NCI-H82 (cell line): ENCODE measurements at regions not wholly inside any gene's neighbourhood (a gene's known extent, or its start where the extent isn't known, plus 50 kb on each side); places are given as distances from the start of the nearest gene placed in this dataset.

ENCODE experiments used
- DNase-seq: peaks from one replicate; lab custom pipeline; 2025; lab: John Stamatoyannopoulos, UW

DNA sequence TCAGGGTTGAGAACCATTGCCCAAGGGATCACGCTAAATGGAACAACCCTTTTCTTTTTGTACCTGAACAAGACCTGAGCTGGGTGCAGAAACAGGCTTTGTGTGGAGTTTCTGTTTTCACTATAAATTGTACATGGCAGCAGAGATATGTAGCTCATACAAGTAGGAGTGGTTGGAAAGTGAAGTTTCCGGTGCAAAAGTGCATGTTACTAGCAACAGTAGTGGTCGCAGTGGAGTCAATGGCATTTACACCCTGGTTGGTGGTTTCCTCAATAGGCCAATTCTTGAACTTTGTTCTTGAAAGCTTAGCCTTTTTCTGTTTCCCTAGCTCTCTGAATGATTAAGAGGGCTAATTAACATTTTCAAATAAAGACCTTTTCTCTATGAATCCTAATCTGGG is 170.7 kb downstream of the NEBL start:
- DNase-seq = no peak

DNA sequence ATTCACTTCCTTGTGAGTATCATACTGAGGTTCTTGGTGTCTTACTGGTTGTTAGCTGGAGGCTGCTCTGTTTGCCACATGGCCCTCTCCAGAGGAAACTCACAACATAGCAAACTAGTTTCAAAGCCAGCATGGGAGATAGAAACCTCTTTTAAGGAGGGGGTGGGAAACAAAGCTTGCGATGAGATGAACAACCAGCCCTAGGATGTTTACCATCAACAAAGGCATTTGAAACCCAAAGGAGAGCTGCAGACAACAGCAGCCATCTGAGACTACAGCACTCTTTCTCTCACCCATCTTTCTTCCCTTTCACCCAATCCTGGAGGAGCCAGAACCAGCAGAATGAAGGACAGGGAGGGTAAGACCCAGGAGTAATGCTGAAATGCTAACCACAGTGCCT is 182.1 kb downstream of the NEBL start:
- no peak for DNase-seq

DNA sequence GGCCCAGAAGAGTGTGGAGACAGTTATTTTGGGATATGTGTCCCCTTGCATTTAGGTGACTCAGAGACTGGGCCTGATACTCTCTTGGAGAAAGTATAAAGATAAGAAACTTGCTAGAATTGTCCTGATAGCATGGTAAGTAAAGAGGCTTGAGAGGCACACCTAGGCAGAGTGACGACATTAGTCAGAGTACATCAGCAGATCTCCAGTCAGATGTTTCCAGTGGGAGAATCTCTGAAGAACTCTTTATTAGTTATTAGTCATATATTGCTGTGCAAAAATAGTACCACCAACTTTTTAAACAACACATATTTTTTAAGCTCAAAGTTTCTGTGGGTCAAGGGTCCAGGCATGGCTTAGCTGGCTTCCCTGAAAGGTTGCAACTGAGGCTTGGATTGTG is 182.6 kb downstream of the NEBL start:
- DNase-seq = no peak

DNA sequence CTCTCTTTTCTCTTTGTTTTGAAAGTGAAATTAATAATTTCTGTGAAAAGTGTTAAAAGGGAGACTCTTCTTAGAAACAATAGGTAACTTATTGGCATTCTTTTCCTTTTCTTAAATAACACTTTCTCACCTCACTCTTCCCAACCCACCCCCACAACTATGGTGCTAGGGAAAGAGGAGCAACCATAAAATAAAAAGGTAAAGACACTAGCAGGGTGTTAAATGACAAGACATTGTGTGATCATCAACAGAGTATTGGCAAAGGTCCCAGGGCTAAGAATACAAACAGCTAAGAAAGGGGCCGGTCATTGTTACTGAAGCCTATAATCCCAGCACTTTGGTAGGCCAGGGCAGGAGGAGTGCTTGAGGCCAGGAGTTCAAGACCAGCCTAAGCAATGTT is 183.7 kb downstream of the NEBL start:
- no peak for DNase-seq

DNA sequence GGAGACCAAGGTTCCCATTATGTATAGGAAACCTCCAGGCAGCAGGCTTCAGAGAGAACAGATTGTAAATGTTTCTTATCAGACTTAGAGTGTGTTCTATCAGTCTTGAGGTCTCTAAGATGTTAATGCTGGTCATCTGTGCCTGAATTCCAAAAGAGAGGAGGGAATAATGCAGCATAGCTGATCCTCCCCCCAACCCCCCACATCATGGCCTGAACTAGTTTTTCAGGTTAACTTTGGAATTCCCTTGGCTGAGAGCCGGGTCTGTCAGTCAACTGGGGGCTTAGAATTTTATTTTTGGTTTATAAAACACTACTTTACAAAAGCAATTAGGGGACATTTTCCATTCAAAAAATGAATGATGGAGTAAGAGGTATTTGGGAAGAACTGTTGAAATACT is 184.3 kb downstream of the NEBL start:
- DNase-seq = no peak

DNA sequence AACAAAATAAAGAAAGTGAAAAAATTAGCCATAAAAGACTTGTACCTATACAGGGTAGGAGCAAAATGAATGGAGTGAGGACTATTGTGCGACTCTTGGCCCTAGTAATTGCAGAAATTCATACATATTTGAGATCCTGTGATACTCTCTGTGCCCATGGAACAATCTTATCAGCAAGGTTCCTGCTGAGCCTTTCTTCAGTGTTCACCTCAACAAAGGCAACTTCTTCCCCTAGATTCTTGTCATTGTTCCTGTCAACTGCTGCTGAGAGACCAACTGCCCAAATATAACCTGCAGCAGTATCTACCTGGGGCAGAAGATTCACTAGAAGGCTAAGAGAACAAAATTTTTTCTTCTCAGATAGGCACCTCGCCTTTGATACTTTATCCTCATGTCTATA is 187.4 kb downstream of the NEBL start:
- DNase-seq = no peak

DNA sequence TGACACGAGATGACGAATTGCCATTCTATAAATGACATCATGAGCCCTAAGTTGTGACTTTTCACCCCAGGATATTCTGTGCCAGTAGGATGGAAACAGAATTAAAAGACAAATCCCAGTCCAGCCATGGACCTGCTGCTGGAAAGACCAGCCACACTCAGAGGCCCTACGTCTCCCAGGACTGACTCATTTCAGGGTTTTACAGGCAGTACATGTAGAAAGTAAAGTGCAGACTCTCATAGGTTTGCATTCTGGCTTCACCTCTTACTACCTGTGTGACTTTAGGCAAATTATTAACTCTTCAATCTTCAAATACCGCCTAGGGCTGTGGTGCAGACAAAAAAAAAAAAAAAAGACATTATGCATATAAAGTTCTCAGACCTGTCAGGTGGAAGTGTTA is 188.8 kb downstream of the NEBL start:
- DNase-seq = no peak

DNA sequence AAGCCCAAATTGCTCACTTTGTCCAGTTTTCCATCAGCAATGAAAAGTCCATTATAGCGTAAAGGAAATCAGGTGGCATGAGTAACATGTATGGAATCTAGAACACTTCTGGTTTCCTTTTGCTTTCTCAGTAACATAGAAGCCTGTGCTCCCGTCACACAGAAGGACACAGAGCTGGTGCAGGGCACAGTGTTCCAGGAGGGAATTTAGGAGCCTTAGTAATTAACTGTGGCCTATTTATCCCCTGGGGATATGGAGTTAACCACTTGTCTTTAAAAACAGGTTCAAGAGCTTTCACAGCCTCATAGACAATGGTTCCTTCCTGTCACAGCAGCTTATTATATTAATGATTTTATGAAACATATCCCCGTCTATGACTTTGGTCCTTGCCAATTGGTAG is 189.9 kb downstream of the NEBL start:
- DNase-seq = no peak

DNA sequence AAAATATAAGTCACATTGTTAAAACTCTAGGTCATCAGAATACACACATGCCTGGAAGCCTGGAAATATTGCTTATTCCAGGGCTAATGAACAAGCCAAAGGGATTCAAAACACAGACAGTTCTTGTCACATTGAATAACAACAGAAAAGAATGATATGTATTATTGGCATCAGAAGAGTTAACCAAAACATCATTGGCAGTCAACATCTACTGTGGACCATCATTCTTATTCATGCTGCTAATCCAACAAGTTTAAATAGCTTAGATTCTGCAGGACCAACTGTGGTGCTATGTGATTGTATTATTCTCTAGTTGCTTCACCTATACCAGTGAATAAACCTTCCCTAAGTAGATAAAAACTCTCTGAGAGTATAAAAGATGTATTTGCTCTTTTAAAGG is 198.3 kb downstream of the NEBL start:
- no peak for DNase-seq

DNA sequence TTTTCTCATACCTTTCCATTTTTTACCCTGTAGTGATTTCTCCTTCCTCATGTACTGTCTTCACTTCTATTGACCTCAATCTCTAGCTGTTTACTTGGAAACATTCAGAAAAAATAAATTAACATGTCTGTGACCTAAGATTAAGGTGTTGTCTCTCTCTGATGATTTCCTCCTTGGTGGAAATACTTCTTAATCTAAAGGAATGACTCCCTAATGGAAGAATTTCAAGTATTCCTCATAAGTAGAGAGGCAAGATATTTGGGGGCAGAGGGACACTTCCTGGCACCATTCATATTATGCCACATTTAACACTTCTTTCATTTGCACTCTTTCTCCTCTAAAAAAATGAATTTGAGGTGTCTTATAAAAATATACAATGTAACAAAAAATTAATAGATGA is 202.8 kb downstream of the NEBL start:
- DNase-seq = no peak

DNA sequence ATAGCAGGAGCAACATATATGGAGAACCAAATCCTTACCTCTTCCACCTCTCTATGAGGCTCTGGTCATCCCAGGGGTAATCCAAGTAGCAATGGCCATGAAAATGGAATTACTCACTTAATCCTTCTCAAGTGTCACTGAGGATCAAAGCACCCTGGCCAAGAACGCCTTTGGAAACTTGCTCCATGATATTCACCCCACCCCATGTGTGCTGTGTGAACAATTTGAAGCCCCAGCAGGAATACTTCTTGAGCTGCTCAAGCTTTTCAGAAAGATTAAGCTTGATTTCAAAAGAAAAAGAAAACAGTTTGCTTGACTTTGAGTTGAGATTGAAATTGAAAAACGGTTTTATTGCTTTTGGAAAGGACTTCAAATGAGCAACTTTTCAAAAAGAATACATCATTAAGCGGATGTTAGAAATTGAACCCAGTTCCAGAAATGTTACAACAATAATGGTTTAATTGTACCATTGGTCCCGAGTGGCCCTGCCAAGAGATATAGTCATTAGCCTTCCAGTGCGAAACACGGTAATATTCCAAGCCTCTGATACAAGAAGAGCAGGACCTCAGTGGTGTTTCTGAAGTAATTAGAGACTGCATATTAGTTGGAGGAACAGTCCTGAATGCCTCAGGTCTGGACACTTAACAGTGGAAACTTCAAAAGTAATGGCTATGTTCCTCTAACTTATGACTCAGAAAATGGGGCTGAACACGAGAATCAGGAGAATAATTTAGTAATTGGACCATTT is 208.1 kb downstream of the NEBL start:
- no peak for DNase-seq

DNA sequence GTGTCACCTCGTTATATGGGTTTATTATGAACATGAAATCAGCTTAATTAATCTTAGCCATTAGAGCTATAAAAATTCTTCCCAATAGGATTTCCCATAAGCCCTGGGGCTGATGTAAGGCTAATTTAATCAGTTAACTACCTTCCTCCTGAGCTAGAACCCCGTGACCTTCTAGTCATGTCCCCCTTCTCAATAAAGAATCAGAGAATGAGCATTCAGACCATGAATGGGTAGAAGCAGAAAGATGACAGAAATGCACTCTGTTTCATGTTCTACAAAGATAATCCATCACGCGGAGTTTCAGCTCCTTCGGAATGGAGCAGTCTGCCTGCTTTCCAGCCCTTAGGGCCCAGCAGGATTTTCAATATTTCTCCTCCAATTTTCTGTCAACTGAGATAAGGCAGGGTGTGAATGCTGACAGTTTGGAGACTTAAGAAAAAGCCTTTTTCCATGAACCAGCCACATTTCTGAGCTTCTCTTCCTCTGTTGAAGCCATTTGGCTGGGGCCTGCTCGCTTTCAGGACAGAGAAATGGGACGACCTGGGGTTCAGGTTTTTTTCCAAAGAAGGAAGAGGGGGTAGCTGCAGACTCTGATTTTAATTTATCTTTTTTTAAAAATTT is 211.0 kb downstream of the NEBL start:
- no peak for DNase-seq

DNA sequence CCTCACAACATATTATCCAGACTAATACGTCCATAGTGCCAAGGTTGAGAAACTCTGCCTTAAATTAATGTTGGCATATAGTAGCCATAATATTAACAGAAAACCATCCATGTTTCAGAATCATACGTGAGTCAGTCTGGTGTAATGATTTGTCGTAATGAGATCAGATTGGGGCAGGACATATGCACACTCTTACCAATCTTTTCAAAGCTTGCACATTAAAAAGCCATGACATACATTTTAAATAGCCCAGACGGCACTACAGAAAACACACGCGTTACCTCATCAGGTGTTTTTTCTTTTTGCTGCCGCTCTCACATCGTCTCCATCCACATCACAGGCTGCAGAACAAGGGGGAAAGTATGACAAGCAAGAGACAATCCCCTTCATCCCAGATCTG is 211.6 kb downstream of the NEBL start:
- no peak for DNase-seq

DNA sequence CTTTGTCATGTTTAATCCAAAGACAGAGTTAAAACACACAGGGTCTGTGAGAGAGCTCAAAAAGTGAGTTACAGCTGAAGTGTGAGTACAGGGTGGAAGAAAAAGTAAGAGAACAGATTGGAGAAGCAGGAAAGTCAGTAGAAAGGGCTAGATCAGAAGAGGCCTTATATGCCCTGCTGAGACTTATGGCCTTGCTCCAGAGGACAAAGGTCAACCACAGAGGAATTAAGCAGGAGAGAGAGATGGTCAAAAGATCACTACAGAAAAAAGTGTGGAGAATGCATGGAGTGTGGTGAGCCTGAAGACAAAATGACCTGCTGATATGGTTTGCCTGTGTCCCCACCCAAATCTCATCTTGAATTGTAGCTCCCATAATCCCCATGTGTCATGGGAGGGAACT is 213.8 kb downstream of the NEBL start:
- no peak for DNase-seq

DNA sequence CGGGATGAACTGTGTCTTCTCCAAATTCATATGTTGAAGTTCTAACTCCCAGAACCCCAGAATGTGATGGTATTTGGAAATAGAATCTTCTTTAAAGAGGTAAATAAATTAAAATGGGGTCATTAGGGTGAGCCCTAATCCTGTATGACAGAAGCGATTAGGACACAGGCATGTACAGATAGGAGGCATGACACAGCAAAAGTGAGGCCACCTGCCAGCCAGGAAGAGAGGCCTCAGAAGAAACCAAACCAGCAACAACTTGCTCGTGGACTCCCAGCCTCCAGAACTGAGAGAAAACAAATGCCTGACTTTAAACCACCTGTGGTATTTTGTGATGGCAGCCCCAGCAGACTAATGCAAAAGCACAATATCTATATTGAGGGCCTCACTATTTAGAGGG is 214.3 kb downstream of the NEBL start:
- peak; percentile 34 for DNase-seq

DNA sequence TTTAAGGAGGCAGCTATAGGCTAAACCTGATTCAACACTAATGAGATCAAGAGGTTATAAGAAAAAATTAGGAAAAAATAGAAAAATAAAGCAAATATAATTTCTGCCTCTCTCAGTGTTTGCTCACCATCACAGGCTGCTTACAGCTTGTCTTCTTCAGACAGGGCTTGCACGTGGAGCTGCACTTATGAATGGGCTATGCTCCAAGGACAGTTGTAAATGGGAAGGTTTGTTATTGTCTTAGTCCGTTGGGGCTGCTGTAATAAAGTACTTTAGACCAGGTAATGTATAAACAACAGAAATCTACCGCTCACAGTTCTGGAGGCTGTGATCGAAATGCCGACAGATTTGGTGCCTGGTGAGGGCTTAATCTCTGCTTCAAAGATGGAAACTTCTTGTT is 219.8 kb downstream of the NEBL start:
- no peak for DNase-seq

DNA sequence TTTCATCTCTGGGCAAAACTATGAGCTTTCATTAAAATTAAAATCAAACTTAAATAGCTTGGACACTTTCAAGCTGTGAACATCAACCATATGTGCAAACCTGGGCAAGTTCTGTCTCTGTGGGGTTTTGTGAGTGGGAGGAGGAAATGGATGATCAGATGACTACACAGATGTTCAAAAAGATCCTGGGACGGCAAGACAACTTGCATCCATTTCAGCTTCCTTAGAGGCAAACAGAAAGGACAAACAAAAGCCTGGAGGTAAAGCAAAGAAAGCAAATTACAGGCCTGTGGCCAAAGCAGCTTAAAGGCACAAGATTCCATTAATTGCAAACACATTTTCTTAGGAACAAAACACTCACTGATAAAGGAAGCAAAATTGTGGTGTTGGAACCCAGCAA is 222.2 kb downstream of the NEBL start:
- no peak for DNase-seq

DNA sequence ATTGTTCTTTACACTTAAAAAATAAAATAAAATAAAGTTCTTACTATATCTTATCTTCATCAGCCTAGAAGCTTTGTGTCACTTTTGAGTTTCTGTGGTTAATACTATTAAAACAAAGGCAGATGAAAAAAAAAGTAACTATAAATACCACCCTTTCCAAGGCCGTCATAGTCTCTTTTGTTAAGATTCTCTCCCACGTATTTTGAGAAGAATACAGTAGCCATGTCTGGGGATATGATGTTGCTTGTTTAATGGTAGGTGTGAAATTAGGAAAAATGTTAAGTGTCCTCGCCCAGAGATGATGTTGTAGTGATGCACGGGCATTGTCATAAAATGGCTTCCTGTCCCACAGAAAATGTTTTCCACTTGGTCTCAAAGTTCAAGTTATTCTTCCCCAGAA is 223.9 kb downstream of the NEBL start:
- no peak for DNase-seq

DNA sequence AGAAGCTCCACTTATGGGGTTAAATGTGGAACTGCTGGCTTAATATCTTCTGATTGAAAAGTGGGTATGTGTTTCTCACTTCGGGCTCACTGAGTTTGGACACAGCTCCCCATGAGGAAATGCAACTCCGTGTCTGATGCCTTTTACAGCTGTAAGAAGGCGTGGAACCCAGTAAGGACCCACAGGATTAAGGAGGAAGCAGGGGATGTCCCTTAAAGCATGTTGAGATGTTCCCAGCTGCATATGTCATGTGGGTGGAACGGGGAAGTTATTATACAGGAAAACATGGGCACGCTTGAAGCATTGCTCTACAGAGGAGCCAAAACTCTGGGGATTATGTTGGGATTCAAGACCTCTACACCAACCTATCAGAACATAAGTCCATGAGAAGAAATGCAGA is 224.4 kb downstream of the NEBL start:
- DNase-seq = no peak

DNA sequence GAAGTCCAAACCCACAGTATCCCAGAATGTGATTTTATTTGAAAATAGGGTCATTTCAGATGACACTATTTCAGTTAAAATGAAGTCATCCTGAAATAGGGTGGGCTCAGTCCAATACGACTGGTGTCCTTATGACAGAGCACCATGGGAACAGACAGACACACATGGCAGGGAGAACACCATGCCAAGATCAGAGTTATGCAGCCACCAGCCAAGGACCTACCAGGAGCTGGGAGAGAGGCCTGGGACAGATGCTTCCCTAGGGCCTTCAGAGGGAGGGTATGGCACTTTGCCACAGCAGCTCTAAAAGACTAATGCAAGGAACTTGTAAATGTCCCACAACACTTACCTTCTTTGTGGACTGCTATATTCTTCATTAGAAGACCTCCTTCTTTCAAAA is 226.5 kb downstream of the NEBL start:
- DNase-seq = no peak

DNA sequence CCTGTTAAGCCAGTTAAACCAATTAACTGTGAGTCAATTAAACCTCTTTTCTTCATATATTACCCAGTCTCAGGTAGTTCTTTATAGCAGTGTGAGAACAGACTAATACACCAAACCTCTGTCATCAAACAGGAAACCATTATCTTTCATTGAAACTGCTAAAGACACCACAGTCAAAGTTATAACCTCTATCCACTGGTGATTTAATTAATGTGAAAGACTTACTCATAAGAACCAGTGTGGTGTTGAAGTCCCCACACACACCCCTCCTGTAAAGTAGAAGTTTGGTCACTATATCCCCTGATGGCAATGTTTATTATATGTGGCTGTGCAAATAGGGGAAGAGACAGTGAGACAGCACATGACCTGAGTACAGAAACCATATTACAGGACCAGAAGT is 228.1 kb downstream of the NEBL start:
- DNase-seq = no peak

DNA sequence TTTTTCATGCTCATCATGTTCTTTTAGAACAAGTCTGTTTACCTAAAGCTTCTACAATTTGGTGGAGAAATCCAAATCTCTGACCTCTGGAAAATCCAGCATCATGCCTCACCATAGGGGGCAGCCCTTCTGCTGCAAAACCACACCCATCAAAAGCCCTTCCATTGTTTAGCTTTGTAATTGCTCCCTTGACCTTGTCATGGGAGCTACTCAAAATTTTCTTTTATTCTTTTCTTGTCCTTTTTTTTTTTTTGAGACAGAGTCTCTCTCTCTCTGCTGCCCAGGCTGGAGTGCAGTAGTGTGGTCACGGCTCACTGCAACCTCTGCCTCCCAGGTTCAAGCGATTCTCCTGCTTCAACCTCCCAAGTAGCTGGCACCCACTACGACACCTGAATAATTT is 234.4 kb downstream of the NEBL start:
- no peak for DNase-seq

DNA sequence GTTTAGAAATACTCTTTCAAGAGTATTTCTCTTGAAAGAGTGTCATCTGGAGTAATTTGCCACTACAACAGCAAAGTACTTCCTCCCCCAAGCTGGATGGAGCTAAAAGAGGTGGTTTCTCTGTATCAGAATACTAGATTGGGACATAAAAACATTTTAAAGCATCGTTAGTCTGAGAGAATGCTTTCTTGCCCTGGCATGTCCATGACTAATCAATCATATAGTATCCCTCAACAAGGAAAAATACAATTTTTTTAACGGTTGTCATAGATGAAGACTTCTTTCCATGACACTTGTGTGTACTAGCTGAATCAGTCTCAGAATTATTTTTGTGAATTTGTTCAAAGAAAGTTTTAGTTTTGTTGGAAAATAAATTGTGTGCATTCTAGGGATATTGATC is 237.9 kb downstream of the NEBL start:
- no peak for DNase-seq

DNA sequence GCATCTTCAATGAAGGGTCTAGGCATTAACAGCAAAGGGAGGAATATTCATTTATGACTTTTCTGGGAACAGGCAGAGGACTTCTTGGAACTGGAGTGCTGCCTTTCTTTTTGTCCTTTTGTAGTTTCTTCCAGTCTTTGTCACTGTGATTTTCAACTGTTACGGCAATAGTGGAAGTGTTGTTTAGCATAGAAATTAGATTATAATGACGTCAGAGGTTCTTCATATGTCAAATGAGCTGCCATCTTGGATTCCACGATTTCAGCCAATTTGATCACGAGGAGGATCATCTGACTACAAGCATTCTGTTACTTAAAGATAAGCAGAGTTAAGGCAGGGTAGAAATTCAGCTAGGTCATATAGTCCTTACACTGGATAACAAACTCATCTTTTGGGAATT is 239.0 kb downstream of the NEBL start:
- DNase-seq = no peak
